ENCODE measurements at regions not wholly inside any gene's neighbourhood (a gene's known extent, or its start where the extent isn't known, plus 50 kb on each side); places are given as distances from the start of the nearest gene placed in this dataset.

GRCh38 chr1:78839704-78840277 lies 166.7 kb downstream of the ADGRL4 start:
- Histone ChIP-seq H3K4me3 (ENCODE audit: low read depth, low read length) (no peak overlapping the region), H3K27me3 (ENCODE audit: control insufficient read depth, insufficient read depth, low read length) (no peaks in the 10 kb centered on the region), H3K36me3 (ENCODE audit: control insufficient read depth, insufficient read depth, low read length) (no peaks in the 10 kb centered on the region)
- no peak for DNase-seq (ENCODE audit: low read depth)
- TF ChIP-seq, protein P1, sequence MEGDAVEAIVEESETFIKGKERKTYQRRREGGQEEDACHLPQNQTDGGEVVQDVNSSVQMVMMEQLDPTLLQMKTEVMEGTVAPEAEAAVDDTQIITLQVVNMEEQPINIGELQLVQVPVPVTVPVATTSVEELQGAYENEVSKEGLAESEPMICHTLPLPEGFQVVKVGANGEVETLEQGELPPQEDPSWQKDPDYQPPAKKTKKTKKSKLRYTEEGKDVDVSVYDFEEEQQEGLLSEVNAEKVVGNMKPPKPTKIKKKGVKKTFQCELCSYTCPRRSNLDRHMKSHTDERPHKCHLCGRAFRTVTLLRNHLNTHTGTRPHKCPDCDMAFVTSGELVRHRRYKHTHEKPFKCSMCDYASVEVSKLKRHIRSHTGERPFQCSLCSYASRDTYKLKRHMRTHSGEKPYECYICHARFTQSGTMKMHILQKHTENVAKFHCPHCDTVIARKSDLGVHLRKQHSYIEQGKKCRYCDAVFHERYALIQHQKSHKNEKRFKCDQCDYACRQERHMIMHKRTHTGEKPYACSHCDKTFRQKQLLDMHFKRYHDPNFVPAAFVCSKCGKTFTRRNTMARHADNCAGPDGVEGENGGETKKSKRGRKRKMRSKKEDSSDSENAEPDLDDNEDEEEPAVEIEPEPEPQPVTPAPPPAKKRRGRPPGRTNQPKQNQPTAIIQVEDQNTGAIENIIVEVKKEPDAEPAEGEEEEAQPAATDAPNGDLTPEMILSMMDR (IDR thresholded peaks at IDR 0.05; ENCODE audit: insufficient read depth, low read length, poor library complexity, severe bottlenecking) = peak; percentile 49
